HCEC 1CT (cell line): ENCODE measurements at regions not wholly inside any gene's neighbourhood (a gene's known extent, or its start where the extent isn't known, plus 50 kb on each side); places are given as distances from the start of the nearest gene placed in this dataset.
"Not testable (repeated sequence)": the region's sequence is repeated elsewhere in the genome, so short reads cannot be mapped to it uniquely, and the experiment has no call there.

Source experiments
- DNase-seq: peaks from one replicate; pipeline ENCODE4 v3.0.0-alpha.2; 2017

GRCh38 chr6:10343320-10343719, 71.6 kb downstream of the TFAP2A start:
- DNase-seq, result no peak

- DNase-seq, result no peak
Measured at GRCh38 chr6:10341605-10342004, 73.3 kb downstream of the TFAP2A start.

GRCh38 chr6:10338151-10338550, 76.7 kb downstream of the TFAP2A start:
- no peak for DNase-seq

GRCh38 chr6:10337376-10337775, 77.5 kb downstream of the TFAP2A start:
- DNase-seq, result not testable (repeated sequence)

- DNase-seq, result no peak
Measured at GRCh38 chr6:10332111-10332510, 82.8 kb downstream of the TFAP2A start.

GRCh38 chr6:10331334-10331968, 83.4 kb downstream of the TFAP2A start:
- DNase-seq, result no peak

GRCh38 chr6:10330515-10330914, 84.4 kb downstream of the TFAP2A start:
- DNase-seq, result no peak

GRCh38 chr6:10323018-10323417, 91.9 kb downstream of the TFAP2A start:
- DNase-seq, result no peak

- DNase-seq, result no peak
Measured at GRCh38 chr6:10320291-10320690, 94.6 kb downstream of the TFAP2A start.

GRCh38 chr6:10316373-10316721, 98.5 kb downstream of the TFAP2A start:
- peak; percentile 10 for DNase-seq

GRCh38 chr6:10315658-10316372, 99.1 kb downstream of the TFAP2A start:
- DNase-seq, result no peak

GRCh38 chr6:10315034-10315433, 99.8 kb downstream of the TFAP2A start:
- DNase-seq, result no peak

GRCh38 chr6:10314163-10314955, 100.5 kb downstream of the TFAP2A start:
- DNase-seq, result no peak

GRCh38 chr6:10313799-10314162, 101.1 kb downstream of the TFAP2A start:
- no peak for DNase-seq

GRCh38 chr6:10312445-10312844, 102.4 kb downstream of the TFAP2A start:
- no peak for DNase-seq

- DNase-seq, result not testable (repeated sequence)
Measured at GRCh38 chr6:10311546-10312405, 103.1 kb downstream of the TFAP2A start.

- no peak for DNase-seq
Measured at GRCh38 chr6:10310826-10311225, 104.0 kb downstream of the TFAP2A start.

- no peak for DNase-seq
Measured at GRCh38 chr6:10310330-10310653, 104.6 kb downstream of the TFAP2A start.

- DNase-seq, result no peak
Measured at GRCh38 chr6:10309457-10310329, 105.2 kb downstream of the TFAP2A start.

- no peak for DNase-seq
Measured at GRCh38 chr6:10307476-10307875, 107.4 kb downstream of the TFAP2A start.

- no peak for DNase-seq
Measured at GRCh38 chr6:10307028-10307427, 107.8 kb downstream of the TFAP2A start.

GRCh38 chr6:10305790-10306415, 109.0 kb downstream of the TFAP2A start:
- no peak for DNase-seq
